SK-N-SH (cell line): ENCODE measurements at regions not wholly inside any gene's neighbourhood (a gene's known extent, or its start where the extent isn't known, plus 50 kb on each side); places are given as distances from the start of the nearest gene placed in this dataset.

Experiments used
- CTCF ChIA-PET: fragments of 300-600, 350-600 bp; formaldehyde crosslinking; extraction: SDS; loops from one replicate; lab custom pipeline; 2021; lab: Yijun Ruan, JAX
- POLR2A ChIA-PET: fragments of 350-600 bp; sonication (Branson Sonifier 250); formaldehyde crosslinking; extraction: SDS; loops from one replicate; lab custom pipeline; 2020; ENCODE audit warnings: antibody characterized with exemption, inconsistent platforms; lab: Yijun Ruan, JAX
- DNase-seq: peaks from one replicate; pipeline ENCODE4 v3.0.0; 2012
- H2AFZ ChIP-seq: fragments of 200-600 bp; sonication (generic); 2 replicates; pipeline ENCODE4 v1.8.1; 2016; ENCODE audit warnings: antibody characterized with exemption, mild to moderate bottlenecking, low read depth
- H3F3A ChIP-seq: fragments of 200-600 bp; sonication (generic); replicated peaks from 2 replicates; pipeline ENCODE3; 2016; ENCODE audit warnings: antibody characterized with exemption, mild to moderate bottlenecking; ENCODE audit not compliant: insufficient read depth
- H3K27ac ChIP-seq, 2 experiments: fragments of 200-500 bp in 1 of 2; fragments of 200-600 bp in 1 of 2; sonication (Bioruptor generic) in 1 of 2; sonication (generic), shearing (Covaris generic) in 1 of 2; 2 replicates each; pipeline versions ENCODE4 v1.5.1 to v1.6.1; 2014 to 2016; ENCODE audit warnings: low read depth in 2 of 2, inconsistent platforms in 1 of 2, low read length in 1 of 2, mild to moderate bottlenecking in 1 of 2, mixed read lengths in 1 of 2
- H3K27me3 ChIP-seq: fragments of 200-600 bp; sonication (generic), shearing (Covaris generic); 2 replicates; pipeline ENCODE4 v1.6.1; 2016; ENCODE audit warnings: mixed run types; ENCODE audit not compliant: insufficient read depth
- H3K36me3 ChIP-seq, 2 experiments: fragments of 200-500 bp in 1 of 2; fragments of 200-600 bp in 1 of 2; sonication (Bioruptor generic) in 1 of 2; sonication (generic) in 1 of 2; replicated peaks in 1 of 2; 2 replicates each; pipeline versions ENCODE3 to v1.5.1; 2014 to 2016; ENCODE audit warnings: low read length in 1 of 2, mild to moderate bottlenecking in 1 of 2; ENCODE audit not compliant: insufficient read depth in 2 of 2, control insufficient read depth in 1 of 2
- H3K4me1 ChIP-seq, 2 experiments: fragments of 200-500 bp in 1 of 2; fragments of 200-600 bp in 1 of 2; sonication (Bioruptor generic) in 1 of 2; sonication (generic), shearing (Covaris generic) in 1 of 2; 2 replicates each; pipeline versions ENCODE4 v1.5.1 to v1.6.1; 2014 to 2016; ENCODE audit warnings: low read depth in 1 of 2, low read length in 1 of 2, mixed run types in 1 of 2; ENCODE audit not compliant: insufficient read depth in 2 of 2, control insufficient read depth in 1 of 2
- H3K4me2 ChIP-seq: fragments of 200-600 bp; sonication (generic), shearing (Covaris generic); 2 replicates; pipeline ENCODE4 v1.6.1; 2017; ENCODE audit warnings: mixed run types
- H3K4me3 ChIP-seq, 2 experiments: fragments of 200-500 bp in 1 of 2; fragments of 200-600 bp in 1 of 2; sonication (Bioruptor generic) in 1 of 2; sonication (generic), shearing (Covaris generic) in 1 of 2; 2 replicates each; pipeline versions ENCODE4 v1.5.1 to v1.8.1; 2014 to 2016; ENCODE audit warnings: low read depth in 2 of 2, inconsistent platforms in 1 of 2, low read length in 1 of 2, mild to moderate bottlenecking in 1 of 2, mixed read lengths in 1 of 2, moderate library complexity in 1 of 2
- H3K79me2 ChIP-seq: fragments of 200-600 bp; sonication (generic); 2 replicates; pipeline ENCODE4 v1.8.1; 2017; ENCODE audit warnings: mild to moderate bottlenecking; ENCODE audit not compliant: insufficient read depth
- H3K9ac ChIP-seq: fragments of 200-600 bp; sonication (generic); 2 replicates; pipeline ENCODE4 v1.6.1; 2017; ENCODE audit warnings: mixed run types
- H3K9me2 ChIP-seq: fragments of 200-600 bp; sonication (generic); 2 replicates; pipeline ENCODE4 v1.6.1; 2017; ENCODE audit warnings: mixed run types
- H3K9me3 ChIP-seq: fragments of 200-600 bp; sonication (generic); 2 replicates; pipeline ENCODE4 v1.6.1; 2017; ENCODE audit warnings: mixed run types, mild to moderate bottlenecking, moderate library complexity
- H4K20me1 ChIP-seq: fragments of 200-600 bp; sonication (generic); 2 replicates; pipeline ENCODE4 v1.6.1; 2017; ENCODE audit warnings: mild to moderate bottlenecking, mixed run types; ENCODE audit not compliant: insufficient read depth
- CHD2 ChIP-seq: fragments of 150-350 bp; IDR thresholded peaks from 2 replicates; pipeline ENCODE4 v1.6.1; 2018; ENCODE audit warnings: low read length; ENCODE audit not compliant: partially characterized antibody
- ELF1 ChIP-seq: IDR thresholded peaks from 2 replicates; pipeline ENCODE4 v1.4.0; 2012
- EZH2phosphoT487 ChIP-seq: fragments of 200-600 bp; sonication (generic); IDR thresholded peaks from 2 replicates; pipeline ENCODE4 v1.6.1; 2017; ENCODE audit warnings: low read depth, mixed run types, mild to moderate bottlenecking, antibody characterized with exemption, moderate library complexity, borderline replicate concordance
- FOXJ3 ChIP-seq: sonication (generic); formaldehyde crosslinking; IDR thresholded peaks from 2 replicates; pipeline ENCODE4 v1.5.1; 2020; ENCODE audit warnings: mild to moderate bottlenecking, missing genetic modification reagents
- MXI1 ChIP-seq: IDR thresholded peaks from 2 replicates; pipeline ENCODE4 v1.6.1; 2012; ENCODE audit warnings: mild to moderate bottlenecking, low read depth, low read length, improper control_type of control experiment
- NFIC ChIP-seq: IDR thresholded peaks from 2 replicates; pipeline ENCODE4 v1.4.0; 2012; ENCODE audit warnings: borderline replicate concordance
- PBX3 ChIP-seq: IDR thresholded peaks from 2 replicates; pipeline ENCODE4; 2012
- POLR2AphosphoS5 ChIP-seq: IDR thresholded peaks from 2 replicates; pipeline ENCODE4 v1.6.1; 2012; ENCODE audit warnings: low read depth, low read length
- RXRA ChIP-seq: IDR thresholded peaks from 2 replicates; pipeline ENCODE4 v1.4.0; 2012; ENCODE audit warnings: low read depth, mild to moderate bottlenecking, borderline replicate concordance
- SIN3A ChIP-seq: IDR thresholded peaks from 2 replicates; pipeline ENCODE4 v1.6.1; 2012; ENCODE audit warnings: low read depth, mild to moderate bottlenecking, low read length, moderate library complexity, borderline replicate concordance
- TAF1 ChIP-seq: IDR thresholded peaks from 2 replicates; pipeline ENCODE4 v1.6.1; 2012; ENCODE audit warnings: low read depth, mild to moderate bottlenecking, low read length, moderate library complexity, borderline replicate concordance
- WGBS: methylation state at CpG from one replicate; pipeline ENCODE4 v1.1.6; 2017; ENCODE audit warnings: low lambda C conversion rate; 5-methylcytosine and 5-hydroxymethylcytosine counted together
- TF ChIP-seq, protein P1 (sequence below): fragments of 150-350 bp; IDR thresholded peaks from 2 replicates; pipeline ENCODE4 v1.6.1; 2017; ENCODE audit warnings: antibody characterized with exemption, low read length, low read depth, borderline replicate concordance

DNA sequence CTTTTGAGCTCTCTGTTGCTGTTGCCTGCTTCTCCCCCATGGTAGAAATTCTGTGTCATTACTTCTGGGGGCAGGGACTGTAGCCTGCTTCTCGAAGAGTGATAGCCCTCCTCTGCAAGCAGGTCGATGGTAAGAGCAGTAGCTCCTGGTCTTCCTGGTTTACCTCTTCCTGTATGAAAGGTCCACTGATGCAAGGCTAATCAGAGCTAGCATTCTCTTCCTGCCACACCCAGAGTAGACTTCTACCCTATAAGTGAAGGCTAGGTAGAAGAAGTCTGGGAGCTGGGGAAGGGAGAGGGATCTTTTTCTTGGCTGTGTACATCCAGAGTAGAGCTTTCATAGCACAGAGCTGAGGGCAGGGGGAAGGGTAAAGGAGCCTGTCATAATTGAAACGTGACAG is 357.0 kb downstream of the SQOR start:
- POLR2A ChIA-PET = no interaction called here
- CTCF ChIA-PET = interaction anchor here (0.6 to 1.8 kb wide), 3 partner anchors 18 to 202 kb away, joined by 3 to 4 read pairs (median 3); no protein-coding TSS in a partner anchor

DNA sequence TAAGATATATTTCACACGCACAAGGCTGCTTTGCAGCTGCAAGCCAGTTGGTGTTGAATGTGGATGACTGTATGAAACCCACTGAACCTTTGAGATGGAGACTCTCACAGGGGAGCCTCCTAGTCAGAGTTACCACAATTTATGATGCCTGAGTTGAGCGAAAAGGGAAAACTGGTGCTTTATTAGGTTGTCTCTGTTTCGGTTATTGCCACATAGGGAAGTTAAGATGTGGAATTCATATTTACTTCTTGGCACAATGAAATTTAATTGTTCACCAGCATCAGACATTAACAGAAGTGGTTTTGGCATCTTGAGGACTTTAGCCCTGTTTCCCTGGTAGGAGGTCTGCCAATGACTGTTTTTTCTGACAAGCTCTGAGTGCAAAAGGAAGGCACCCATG is 358.2 kb downstream of the SQOR start:
- no peak overlapping the region for H3K4me2 ChIP-seq
- H2AFZ ChIP-seq = no peak overlapping the region
- no peaks in the 10 kb centered on the region for H4K20me1 ChIP-seq
- ChIA-PET CTCF (no interaction called here), POLR2A (no interaction called here)
- H3K4me3 ChIP-seq = no peak overlapping the region
- no peaks in the 10 kb centered on the region for H3K27me3 ChIP-seq
- no peaks in the 10 kb centered on the region for H3K9me3 ChIP-seq
- no peaks in the 10 kb centered on the region for H3K79me2 ChIP-seq
- H3K4me1 ChIP-seq = no peaks in the 10 kb centered on the region
- H3K27ac ChIP-seq = no peak overlapping the region
- H3K9me2 ChIP-seq = no peaks in the 10 kb centered on the region
- WGBS = 15% methylated on average over 3 of the region's 3 CpGs
- TF ChIP-seq TAF1 (no peak), CHD2 (no peak), MXI1 (no peak), PBX3 (no peak), SIN3A (no peak), POLR2AphosphoS5 (no peak), RXRA (no peak), NFIC (no peak)
- H3F3A ChIP-seq = no peaks in the 10 kb centered on the region
- no peak for DNase-seq
- H3K36me3 ChIP-seq = no peaks in the 10 kb centered on the region
- no peak overlapping the region for H3K9ac ChIP-seq

More for the DNA sequence above, 357.0 kb downstream of the SQOR start:
- no peak overlapping the region for H3K4me2 ChIP-seq
- no peak overlapping the region for H3K9ac ChIP-seq
- H3K79me2 ChIP-seq = no peaks in the 10 kb centered on the region
- TF ChIP-seq FOXJ3 (CRISPR knock-in tag) (no peak), MXI1 (no peak), POLR2AphosphoS5 (no peak), ELF1 (no peak), EZH2phosphoT487 (no peak)
- TF ChIP-seq, protein P1, sequence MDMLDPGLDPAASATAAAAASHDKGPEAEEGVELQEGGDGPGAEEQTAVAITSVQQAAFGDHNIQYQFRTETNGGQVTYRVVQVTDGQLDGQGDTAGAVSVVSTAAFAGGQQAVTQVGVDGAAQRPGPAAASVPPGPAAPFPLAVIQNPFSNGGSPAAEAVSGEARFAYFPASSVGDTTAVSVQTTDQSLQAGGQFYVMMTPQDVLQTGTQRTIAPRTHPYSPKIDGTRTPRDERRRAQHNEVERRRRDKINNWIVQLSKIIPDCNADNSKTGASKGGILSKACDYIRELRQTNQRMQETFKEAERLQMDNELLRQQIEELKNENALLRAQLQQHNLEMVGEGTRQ = no peak
- WGBS = 4% methylated on average over 3 of the region's 3 CpGs
- H3K27ac ChIP-seq = no peak overlapping the region
- no peaks in the 10 kb centered on the region for H3K4me1 ChIP-seq
- H3K36me3 ChIP-seq = no peaks in the 10 kb centered on the region
- no peaks in the 10 kb centered on the region for H3K27me3 ChIP-seq
- H4K20me1 ChIP-seq = no peaks in the 10 kb centered on the region
- no peak overlapping the region for H2AFZ ChIP-seq
- DNase-seq = no peak
- H3K9me3 ChIP-seq = no peaks in the 10 kb centered on the region
- no peaks in the 10 kb centered on the region for H3K9me2 ChIP-seq
- no peaks in the 10 kb centered on the region for H3F3A ChIP-seq
- no peak overlapping the region for H3K4me3 ChIP-seq
